Nephron progenitor cell (in vitro differentiated cells): ENCODE measurements at regions not wholly inside any gene's neighbourhood (a gene's known extent, or its start where the extent isn't known, plus 50 kb on each side); places are given as distances from the start of the nearest gene placed in this dataset.
A peak's percentile ranks its signal among the peaks of the same experiment; 100 is the strongest.

Experiments
- DNase-seq: peaks from one replicate; pipeline ENCODE4 v3.0.0; 2021
- H3K27ac Mint-ChIP-seq: 2 replicates; pipeline ENCODE4 v1.8.0; 2021; ENCODE audit warnings: mild to moderate bottlenecking, moderate library complexity, mixed read lengths
- H3K27me3 Mint-ChIP-seq: 2 replicates; pipeline ENCODE4 v1.8.0; 2021; ENCODE audit warnings: mild to moderate bottlenecking, low read depth, mixed read lengths; ENCODE audit not compliant: poor library complexity
- H3K36me3 Mint-ChIP-seq: 2 replicates; pipeline ENCODE4 v1.8.0; 2021; ENCODE audit warnings: low read depth, mixed read lengths
- H3K4me1 Mint-ChIP-seq: 2 replicates; pipeline ENCODE4 v1.8.0; 2021; ENCODE audit warnings: mixed read lengths
- H3K4me3 Mint-ChIP-seq: 2 replicates; pipeline ENCODE4 v1.8.0; 2021; ENCODE audit warnings: mild to moderate bottlenecking, moderate library complexity, mixed read lengths
- H3K9me3 Mint-ChIP-seq: 2 replicates; pipeline ENCODE4 v1.8.0; 2021; ENCODE audit warnings: mild to moderate bottlenecking, moderate library complexity, mixed read lengths
- TF ChIP-seq, protein P1 (sequence below): fragments of 200-600 bp; sonication (generic); IDR thresholded peaks from 2 replicates; pipeline ENCODE4 v1.5.0; 2021; ENCODE audit warnings: antibody characterized with exemption

DNA sequence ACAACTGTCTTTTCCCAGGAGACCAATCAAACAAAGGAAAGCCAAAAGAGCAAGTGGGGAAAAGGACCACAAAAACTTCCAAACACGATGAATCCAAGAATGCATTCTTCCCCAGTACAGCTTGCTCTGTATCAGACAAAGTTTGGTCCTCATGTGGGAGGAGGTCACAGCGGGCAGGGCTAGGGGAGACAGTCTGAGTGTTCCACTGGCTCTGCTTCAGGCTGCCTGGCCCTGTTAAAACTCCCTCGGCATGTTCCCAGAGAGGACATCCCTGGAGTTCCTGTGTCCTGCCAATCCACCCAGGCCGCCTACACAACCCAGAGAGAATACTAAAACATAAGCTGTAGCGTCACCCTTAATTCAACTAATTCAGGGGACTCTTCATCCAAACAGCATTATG is 415.1 kb upstream of the DYNLRB2 start:
- no peak for DNase-seq
- no peaks in the 10 kb centered on the region for H3K36me3 Mint-ChIP-seq
- TF ChIP-seq, protein P1, sequence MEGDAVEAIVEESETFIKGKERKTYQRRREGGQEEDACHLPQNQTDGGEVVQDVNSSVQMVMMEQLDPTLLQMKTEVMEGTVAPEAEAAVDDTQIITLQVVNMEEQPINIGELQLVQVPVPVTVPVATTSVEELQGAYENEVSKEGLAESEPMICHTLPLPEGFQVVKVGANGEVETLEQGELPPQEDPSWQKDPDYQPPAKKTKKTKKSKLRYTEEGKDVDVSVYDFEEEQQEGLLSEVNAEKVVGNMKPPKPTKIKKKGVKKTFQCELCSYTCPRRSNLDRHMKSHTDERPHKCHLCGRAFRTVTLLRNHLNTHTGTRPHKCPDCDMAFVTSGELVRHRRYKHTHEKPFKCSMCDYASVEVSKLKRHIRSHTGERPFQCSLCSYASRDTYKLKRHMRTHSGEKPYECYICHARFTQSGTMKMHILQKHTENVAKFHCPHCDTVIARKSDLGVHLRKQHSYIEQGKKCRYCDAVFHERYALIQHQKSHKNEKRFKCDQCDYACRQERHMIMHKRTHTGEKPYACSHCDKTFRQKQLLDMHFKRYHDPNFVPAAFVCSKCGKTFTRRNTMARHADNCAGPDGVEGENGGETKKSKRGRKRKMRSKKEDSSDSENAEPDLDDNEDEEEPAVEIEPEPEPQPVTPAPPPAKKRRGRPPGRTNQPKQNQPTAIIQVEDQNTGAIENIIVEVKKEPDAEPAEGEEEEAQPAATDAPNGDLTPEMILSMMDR, result no peak
- peaks cover 21% of the 10 kb centered on the region for H3K4me1 Mint-ChIP-seq
- no peak overlapping the region for H3K4me3 Mint-ChIP-seq
- no peaks in the 10 kb centered on the region for H3K9me3 Mint-ChIP-seq
- no peaks in the 10 kb centered on the region for H3K27me3 Mint-ChIP-seq
- H3K27ac Mint-ChIP-seq, result no peak overlapping the region

DNA sequence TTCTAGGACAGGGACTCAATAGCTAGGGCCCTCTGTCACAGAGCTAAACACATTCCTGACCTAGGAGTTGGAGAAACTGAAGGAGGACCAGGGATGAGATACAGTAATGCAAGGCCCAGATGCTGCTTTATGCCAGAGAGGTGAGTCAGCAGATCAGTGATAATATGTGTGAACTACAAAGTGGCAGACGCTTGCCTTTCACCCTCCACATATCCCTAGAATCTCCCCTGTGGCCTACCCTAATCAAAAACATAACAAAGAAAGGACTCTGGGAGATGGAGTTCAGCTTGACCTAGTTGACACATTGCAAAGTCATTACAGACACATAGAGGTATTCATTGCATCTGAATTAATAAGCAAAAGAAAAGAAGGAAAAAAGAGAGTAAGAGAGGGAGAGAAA is 417.6 kb upstream of the DYNLRB2 start:
- H3K9me3 Mint-ChIP-seq, result peaks cover 8% of the 10 kb centered on the region
- H3K36me3 Mint-ChIP-seq, result no peaks in the 10 kb centered on the region
- DNase-seq, result no peak
- peaks cover 7% of the 10 kb centered on the region for H3K27me3 Mint-ChIP-seq
- no peak overlapping the region for H3K27ac Mint-ChIP-seq
- TF ChIP-seq, protein P1, result no peak
- peaks cover 26% of the 10 kb centered on the region for H3K4me1 Mint-ChIP-seq
- no peak overlapping the region for H3K4me3 Mint-ChIP-seq

DNA sequence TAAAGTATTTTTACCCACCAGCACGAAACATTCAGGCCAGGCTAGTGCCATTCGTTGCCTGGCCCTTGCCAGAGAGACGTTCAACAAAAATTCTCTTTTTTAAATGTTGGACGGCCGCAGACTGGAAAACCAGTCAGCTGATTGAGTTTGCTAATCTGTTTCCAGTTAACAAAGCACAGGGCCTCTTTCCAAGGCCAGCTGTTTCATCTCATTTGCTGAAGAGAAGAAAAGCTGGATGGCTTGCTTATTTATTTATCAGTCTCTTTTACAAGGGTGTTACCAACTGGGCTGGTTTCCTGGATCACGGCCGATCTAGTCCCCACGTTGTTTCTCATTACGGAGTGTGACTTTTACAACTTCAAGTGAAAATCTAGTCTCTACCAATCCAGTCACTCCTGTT is 418.7 kb upstream of the DYNLRB2 start:
- DNase-seq, result no peak
- H3K9me3 Mint-ChIP-seq, result peaks cover 8% of the 10 kb centered on the region
- peaks cover 9% of the 10 kb centered on the region for H3K27me3 Mint-ChIP-seq
- H3K4me1 Mint-ChIP-seq, result peaks cover 26% of the 10 kb centered on the region
- H3K36me3 Mint-ChIP-seq, result no peaks in the 10 kb centered on the region
- TF ChIP-seq, protein P1, result no peak
- H3K27ac Mint-ChIP-seq, result no peak overlapping the region
- no peak overlapping the region for H3K4me3 Mint-ChIP-seq

DNA sequence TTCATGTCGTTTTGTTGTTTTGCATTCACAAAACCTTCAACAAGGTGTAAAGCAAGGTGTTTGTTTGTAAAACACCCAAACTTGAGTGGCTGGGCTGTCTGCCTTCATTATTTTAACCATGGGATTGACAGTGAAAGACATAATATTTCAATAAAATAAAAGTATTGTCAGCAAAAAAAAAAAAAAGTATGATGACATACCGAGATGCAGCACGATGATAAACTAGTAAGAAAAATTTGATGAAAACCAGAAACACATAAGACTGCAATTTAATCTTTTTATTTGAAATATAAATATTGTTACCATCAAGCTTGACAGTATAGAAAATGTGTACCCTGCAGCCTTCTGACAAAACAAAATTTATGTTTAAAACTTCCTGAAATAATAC is 419.3 kb upstream of the DYNLRB2 start:
- peaks cover 26% of the 10 kb centered on the region for H3K4me1 Mint-ChIP-seq
- H3K27ac Mint-ChIP-seq, result no peak overlapping the region
- no peak overlapping the region for H3K4me3 Mint-ChIP-seq
- no peak for DNase-seq
- peaks cover 8% of the 10 kb centered on the region for H3K9me3 Mint-ChIP-seq
- H3K36me3 Mint-ChIP-seq, result no peaks in the 10 kb centered on the region
- TF ChIP-seq, protein P1, result no peak
- peaks cover 9% of the 10 kb centered on the region for H3K27me3 Mint-ChIP-seq

DNA sequence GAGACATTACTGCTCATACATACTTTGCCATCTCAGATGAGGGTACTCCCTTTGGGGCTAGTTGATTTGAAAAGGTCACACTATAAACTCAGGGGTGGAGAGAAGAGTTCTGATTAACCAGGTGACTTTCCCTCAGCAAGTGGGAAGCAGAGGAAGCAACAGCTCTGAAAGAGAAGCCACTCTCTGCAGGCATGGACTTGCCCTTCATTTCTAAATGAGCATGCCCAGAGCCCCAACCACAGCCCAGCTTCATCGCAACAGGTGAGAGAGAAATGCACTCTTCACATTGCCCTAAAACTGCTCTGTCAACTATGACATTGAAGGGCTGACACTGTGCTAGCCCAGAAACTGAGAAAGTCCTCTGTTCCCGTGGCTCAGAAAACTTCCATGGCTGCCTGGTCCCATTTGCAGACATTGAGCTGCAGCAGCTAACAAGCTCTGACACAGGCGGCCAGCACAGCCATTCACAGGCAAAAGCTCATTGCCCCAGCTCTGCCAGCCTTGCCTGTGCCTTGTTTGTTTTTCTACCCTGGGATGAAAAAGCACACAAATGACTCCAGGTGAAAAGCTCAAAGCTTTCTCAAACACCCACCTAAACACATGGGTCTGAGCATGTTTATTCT is 419.8 kb upstream of the DYNLRB2 start:
- no peak for DNase-seq
- no peak overlapping the region for H3K4me3 Mint-ChIP-seq
- TF ChIP-seq, protein P1, result no peak
- peaks cover 9% of the 10 kb centered on the region for H3K27me3 Mint-ChIP-seq
- peak overlapping the region; percentile 18 for H3K27ac Mint-ChIP-seq
- H3K9me3 Mint-ChIP-seq, result peaks cover 8% of the 10 kb centered on the region
- peaks cover 26% of the 10 kb centered on the region for H3K4me1 Mint-ChIP-seq
- H3K36me3 Mint-ChIP-seq, result no peaks in the 10 kb centered on the region

DNA sequence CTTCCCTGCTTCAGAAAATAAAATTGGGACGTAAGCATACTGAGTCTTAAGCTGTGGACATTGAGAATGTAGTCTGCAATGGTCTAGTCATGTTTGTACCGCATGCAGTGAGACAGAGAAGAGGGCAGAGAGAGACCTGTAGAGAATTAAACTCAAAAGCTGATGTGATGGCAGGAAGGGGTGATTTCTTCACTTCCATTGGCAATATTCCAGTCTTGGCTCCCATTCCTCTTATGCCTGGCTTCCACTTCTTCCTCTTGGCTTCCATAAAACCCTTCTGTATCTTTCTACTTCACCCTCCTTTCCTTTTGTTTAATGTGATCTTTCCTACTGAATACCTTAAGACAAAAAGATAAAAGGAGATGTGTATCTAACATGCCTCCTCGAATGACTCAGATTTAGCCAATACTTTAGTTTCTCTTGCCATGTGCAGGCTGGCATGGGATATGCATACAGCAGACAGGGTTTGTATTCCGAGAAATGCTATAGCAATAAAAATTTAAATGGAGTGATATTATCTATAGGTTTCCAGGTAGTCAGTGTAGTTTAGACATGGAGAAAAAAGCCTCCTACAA is 423.1 kb upstream of the DYNLRB2 start:
- no peak overlapping the region for H3K4me3 Mint-ChIP-seq
- H3K36me3 Mint-ChIP-seq, result no peaks in the 10 kb centered on the region
- H3K27me3 Mint-ChIP-seq, result peaks cover 9% of the 10 kb centered on the region
- H3K4me1 Mint-ChIP-seq, result peaks cover 14% of the 10 kb centered on the region
- TF ChIP-seq, protein P1, result no peak
- peaks cover 8% of the 10 kb centered on the region for H3K9me3 Mint-ChIP-seq
- no peak for DNase-seq
- no peak overlapping the region for H3K27ac Mint-ChIP-seq
